ENCODE measurements at regions not wholly inside any gene's neighbourhood (a gene's known extent, or its start where the extent isn't known, plus 50 kb on each side); places are given as distances from the start of the nearest gene placed in this dataset.

DNA sequence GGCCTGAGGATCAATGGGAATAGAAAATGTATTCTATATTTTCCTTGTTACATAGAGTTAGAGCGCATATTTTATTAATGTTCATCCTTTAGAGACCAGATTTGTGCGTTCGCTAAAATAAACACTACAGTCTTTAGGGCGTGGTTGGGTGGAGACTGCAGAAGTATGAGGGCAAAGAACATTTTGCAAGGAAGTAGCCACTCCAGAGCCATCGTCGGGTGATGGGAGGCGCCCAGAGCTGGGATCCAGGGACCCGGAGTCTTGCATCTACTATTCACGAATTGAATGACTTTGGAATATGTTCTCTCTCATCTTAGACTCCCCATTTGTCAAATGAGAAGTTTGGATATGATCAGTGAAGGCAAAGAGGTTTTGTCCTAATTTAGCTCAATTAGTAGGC is 154.2 kb upstream of the IRX6 start:
- H3K27ac Mint-ChIP-seq: no peak overlapping the region
- H3K4me3 Mint-ChIP-seq: no peak overlapping the region
- no peaks in the 10 kb centered on the region for H3K36me3 Mint-ChIP-seq
- no peaks in the 10 kb centered on the region for H3K4me1 Mint-ChIP-seq
- no peak for DNase-seq
- peaks cover 0 to 2% (median 0%) of the 10 kb centered on the region in 3 donors for H3K27me3 Mint-ChIP-seq (ENCODE audit: low read depth in 3 of 3)
- H3K9me3 Mint-ChIP-seq: no peaks in the 10 kb centered on the region

DNA sequence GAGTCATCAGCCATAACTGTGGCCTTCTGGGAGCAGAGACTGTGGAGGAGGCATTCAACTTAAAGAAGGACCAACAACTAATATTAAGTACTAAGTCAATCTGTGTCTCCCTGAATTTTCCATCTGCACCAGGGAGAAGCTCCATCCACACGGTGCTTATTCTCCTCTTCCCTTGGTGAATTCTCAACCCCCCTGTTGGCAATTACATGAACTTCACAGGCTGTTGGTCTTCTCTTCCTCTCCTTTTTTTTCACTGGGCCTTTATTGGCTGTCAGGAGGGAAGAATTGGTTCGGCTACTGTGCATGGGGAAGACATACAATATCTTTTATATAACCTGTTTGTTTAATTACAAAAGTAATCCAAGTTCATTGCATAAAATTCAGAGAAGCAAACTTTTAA is 152.8 kb upstream of the IRX6 start:
- H3K27ac Mint-ChIP-seq: no peak overlapping the region
- DNase-seq: no peak
- H3K36me3 Mint-ChIP-seq: no peaks in the 10 kb centered on the region
- peaks cover 0 to 3% (median 0%) of the 10 kb centered on the region in 3 donors for H3K27me3 Mint-ChIP-seq (ENCODE audit: low read depth in 3 of 3)
- H3K9me3 Mint-ChIP-seq: no peaks in the 10 kb centered on the region
- no peak overlapping the region for H3K4me3 Mint-ChIP-seq
- no peaks in the 10 kb centered on the region for H3K4me1 Mint-ChIP-seq

DNA sequence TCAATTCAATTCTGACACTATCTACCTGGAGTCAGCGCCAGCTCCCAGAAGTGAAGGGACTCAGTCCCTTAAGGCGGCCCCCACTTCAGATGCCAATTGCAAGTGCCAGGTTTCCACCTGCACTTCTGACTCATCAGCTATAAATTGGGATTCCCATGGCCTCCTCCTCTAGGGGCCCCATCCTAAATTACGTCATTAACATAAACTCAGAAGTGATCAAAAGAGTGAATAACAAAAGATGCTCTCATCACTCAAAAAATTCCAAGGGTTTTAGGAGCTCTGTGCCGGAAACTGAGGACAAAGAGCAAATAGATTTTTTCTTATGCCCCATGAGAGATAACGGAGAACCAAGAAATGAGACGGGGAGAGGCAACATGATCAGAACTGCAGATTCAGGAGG is 148.6 kb upstream of the IRX6 start:
- Mint-ChIP-seq H3K27me3 (ENCODE audit: low read depth in 3 of 3) (peaks cover 0 to 2% (median 0%) of the 10 kb centered on the region in 3 donors), H3K4me3 (no peak overlapping the region), H3K27ac (no peak overlapping the region), H3K4me1 (no peaks in the 10 kb centered on the region), H3K9me3 (no peaks in the 10 kb centered on the region), H3K36me3 (no peaks in the 10 kb centered on the region)
- no peak for DNase-seq

DNA sequence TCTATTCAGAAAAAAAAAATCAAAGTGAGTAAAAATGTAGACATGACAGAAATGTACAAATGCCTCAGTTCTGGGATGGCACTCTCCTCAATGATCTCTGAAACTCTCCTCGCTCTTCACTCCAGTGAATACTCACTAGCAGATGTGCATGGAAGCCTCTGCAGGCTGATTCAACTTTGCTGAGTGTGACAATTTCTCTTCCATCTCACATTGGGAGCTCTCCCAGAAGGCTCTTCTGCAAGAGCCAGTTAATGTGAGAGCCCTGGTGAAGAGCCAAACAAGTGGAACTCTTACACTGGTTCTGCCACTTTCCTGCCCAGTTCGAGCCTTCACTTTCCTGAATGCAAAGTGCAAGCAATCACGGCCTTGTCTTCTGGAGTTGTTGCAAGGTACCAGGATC is 147.1 kb upstream of the IRX6 start:
- H3K4me1 Mint-ChIP-seq: no peaks in the 10 kb centered on the region
- no peak overlapping the region for H3K27ac Mint-ChIP-seq

DNA sequence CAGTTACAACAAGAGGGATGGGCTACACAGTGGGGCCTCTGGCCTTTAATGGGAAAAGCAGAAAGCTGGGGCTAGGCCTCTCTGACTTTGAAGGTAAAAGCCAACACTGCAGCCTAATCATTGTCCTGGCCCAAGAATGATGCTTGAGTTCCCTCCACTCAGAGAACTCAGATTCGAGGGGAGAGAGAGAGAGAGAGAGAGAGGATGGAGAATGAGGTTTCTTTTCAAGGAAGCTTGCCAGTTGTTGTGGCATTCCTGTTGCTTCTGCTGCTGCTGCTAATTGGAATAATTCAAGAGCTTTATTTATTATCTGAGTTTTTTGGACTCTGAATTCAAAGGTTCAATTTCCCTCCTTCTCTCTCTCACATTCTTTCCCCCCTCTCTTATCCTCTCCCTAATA is 144.6 kb upstream of the IRX6 start:
- Mint-ChIP-seq H3K9me3 (no peaks in the 10 kb centered on the region), H3K4me3 (no peak overlapping the region), H3K27ac (no peak overlapping the region), H3K27me3 (ENCODE audit: low read depth in 3 of 3) (peaks cover 0 to 2% (median 0%) of the 10 kb centered on the region in 3 donors), H3K4me1 (no peaks in the 10 kb centered on the region), H3K36me3 (no peaks in the 10 kb centered on the region)
- no peak for DNase-seq

More for the DNA sequence above, 147.1 kb upstream of the IRX6 start:
- no peaks in the 10 kb centered on the region for H3K36me3 Mint-ChIP-seq
- peaks cover 0 to 2% (median 0%) of the 10 kb centered on the region in 3 donors for H3K27me3 Mint-ChIP-seq (ENCODE audit: low read depth in 3 of 3)
- H3K4me3 Mint-ChIP-seq: no peak overlapping the region
- DNase-seq: no peak
- no peaks in the 10 kb centered on the region for H3K9me3 Mint-ChIP-seq

DNA sequence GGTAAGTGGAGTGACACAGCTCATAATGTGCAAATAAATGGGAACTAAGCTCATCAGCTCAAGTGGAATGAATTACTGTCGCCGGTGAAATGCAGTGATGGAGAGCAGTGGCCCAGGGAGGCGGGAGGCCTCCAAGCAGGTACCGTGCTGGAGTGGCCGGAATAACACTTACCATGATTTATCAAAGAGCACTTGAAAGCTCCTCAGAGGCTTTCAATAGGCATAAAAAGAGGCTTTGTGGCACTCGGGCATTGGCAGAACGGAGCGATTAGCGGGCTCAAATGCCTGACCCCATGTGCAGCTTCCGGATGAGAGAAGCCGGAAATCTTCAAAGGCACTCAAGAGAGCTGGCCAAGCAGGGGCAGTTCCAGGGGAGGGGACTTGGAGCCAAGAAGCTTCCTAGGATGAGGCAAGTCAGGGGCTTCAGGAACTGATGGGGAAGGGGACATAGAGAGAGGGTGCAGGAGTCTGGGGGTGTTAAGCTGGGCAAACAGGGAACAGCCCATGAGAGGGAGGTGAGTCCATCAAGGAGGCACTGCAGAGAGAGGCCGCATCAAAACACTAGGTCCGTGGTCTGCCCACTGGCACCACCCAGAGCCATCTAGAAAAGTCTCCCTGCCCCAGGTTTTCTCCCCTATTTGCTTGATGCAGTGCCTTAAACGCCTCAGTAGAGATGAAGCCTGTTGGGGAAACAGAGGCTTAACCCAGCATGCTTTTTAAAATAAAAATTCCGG is 144.0 kb upstream of the IRX6 start:
- H3K4me1 Mint-ChIP-seq: no peaks in the 10 kb centered on the region
- DNase-seq: no peak
- H3K9me3 Mint-ChIP-seq: no peaks in the 10 kb centered on the region
- H3K36me3 Mint-ChIP-seq: no peaks in the 10 kb centered on the region
- H3K27ac Mint-ChIP-seq: no peak overlapping the region
- peaks cover 0 to 2% (median 0%) of the 10 kb centered on the region in 3 donors for H3K27me3 Mint-ChIP-seq (ENCODE audit: low read depth in 3 of 3)
- no peak overlapping the region for H3K4me3 Mint-ChIP-seq

DNA sequence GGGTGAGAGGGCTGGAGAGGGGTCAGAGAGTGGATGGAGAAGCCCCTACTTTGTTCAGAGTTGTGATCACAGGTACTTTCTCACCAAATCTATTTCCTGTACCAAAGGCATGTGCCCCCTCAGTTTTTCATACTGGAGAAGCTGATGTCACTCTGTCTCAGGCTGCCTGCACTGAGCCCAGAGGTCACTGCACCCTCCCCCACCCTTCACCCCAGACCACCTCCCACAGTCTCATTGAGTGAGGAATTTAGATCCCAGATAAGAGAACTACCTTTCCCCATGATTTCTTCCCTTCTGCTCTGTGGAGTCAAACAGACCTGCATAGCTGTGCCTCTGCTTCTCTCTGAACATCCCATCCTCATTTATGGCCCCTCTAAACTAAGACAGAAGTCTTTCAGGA is 140.0 kb upstream of the IRX6 start:
- peaks cover 0 to 6% (median 0%) of the 10 kb centered on the region in 6 donors for H3K9me3 Mint-ChIP-seq
- no peak overlapping the region for H3K4me3 Mint-ChIP-seq
- H3K36me3 Mint-ChIP-seq: no peaks in the 10 kb centered on the region
- no peaks in the 10 kb centered on the region for H3K27me3 Mint-ChIP-seq (ENCODE audit: low read depth in 3 of 3)
- DNase-seq: no peak
- H3K27ac Mint-ChIP-seq: no peak overlapping the region
- H3K4me1 Mint-ChIP-seq: no peaks in the 10 kb centered on the region

DNA sequence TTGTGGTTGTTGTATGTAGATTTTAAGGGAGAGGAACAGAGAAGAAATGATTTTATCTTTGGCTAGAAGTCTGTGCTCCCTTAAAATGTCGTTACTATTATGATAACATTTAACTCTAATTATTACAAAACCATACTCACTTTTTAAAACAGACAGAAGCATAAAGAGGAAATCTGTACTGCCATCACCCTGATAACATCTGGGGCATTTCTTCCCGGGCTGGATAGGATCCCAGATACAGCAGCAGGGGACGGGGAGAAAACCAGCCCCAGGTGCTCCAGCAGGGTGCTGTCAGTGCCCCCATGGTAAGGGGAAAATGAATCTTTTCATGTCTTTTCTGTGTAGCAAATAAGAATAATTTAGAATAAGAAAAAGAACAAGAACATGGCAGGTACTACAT is 139.4 kb upstream of the IRX6 start:
- Mint-ChIP-seq H3K4me1 (no peaks in the 10 kb centered on the region), H3K27ac (no peak overlapping the region), H3K9me3 (peaks cover 0 to 6% (median 0%) of the 10 kb centered on the region in 6 donors), H3K4me3 (no peak overlapping the region), H3K36me3 (no peaks in the 10 kb centered on the region), H3K27me3 (ENCODE audit: low read depth in 3 of 3) (no peaks in the 10 kb centered on the region)
- no peak for DNase-seq

DNA sequence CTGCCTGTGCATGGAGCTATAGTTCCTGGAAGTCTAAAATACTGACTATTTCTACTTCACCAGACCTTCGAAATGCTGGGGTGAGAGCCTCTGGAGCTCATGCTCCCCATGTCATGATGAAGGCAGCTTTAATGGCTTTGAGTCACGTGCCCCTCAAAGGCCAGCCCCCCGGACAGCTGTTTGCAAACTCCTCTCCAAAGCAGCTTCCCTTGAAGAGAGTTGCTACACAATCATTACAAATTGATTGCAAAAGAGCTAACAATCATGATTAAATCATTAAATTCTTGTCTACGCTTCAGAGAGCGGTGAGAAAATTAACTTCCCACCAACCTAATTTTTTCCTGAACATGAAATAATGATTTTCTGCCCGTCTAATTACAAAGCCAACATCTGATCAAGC is 134.8 kb upstream of the IRX6 start:
- H3K27me3 Mint-ChIP-seq (ENCODE audit: low read depth in 3 of 3): peaks cover 0 to 3% (median 0%) of the 10 kb centered on the region in 3 donors
- peaks cover 0 to 9% (median 0%) of the 10 kb centered on the region in 6 donors for H3K9me3 Mint-ChIP-seq
- H3K4me3 Mint-ChIP-seq: no peak overlapping the region
- H3K4me1 Mint-ChIP-seq: no peaks in the 10 kb centered on the region
- DNase-seq: no peak
- no peaks in the 10 kb centered on the region for H3K36me3 Mint-ChIP-seq
- no peak overlapping the region for H3K27ac Mint-ChIP-seq

DNA sequence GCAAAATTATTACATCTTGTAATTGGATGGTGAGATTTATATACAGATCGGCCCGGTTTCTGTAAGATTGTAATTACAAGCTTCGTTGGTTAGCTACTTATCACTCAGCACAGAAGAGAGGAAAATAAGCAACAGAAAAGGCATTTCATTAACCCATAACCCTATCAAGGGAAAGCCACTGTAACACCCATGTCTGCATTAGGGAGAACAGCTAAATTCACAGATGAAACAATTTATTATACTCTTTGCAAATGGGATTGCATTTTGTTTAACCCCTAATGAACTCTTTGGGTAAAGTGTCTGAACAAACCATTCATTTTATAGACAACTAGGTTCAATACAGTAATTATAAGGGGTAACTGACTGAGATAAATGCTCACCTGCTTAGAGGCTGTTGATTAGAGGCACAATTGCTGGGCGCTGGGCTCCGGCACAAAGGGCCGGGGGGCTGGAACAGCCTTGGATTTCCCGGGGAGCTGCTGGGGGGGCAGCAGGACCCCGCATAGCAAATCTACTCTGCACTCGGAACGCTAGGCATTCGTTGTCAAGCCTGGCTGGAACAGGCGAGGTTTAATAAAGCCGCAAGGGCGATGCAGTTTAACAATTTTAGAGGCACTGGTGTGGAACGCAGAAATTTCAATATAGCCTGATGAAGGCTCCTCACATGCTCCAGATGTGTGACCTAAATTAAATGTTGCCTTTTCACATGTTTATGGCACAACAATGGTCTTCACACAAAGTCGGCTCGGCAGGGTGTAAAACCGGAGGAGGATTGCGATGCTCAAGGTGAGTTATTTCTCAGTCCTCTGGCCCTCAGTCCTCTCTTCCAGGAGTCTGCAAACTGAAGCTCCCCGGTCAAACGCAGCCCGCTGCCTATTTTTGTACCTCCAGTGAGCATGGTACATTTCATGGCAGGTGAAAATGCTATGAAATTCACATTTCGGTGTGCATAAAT is 134.0 kb upstream of the IRX6 start:
- Mint-ChIP-seq H3K36me3 (no peaks in the 10 kb centered on the region), H3K9me3 (peaks cover 0 to 9% (median 0%) of the 10 kb centered on the region in 6 donors), H3K27me3 (ENCODE audit: low read depth in 3 of 3) (peaks cover 0 to 3% (median 0%) of the 10 kb centered on the region in 3 donors), H3K4me1 (no peaks in the 10 kb centered on the region), H3K27ac (no peak overlapping the region), H3K4me3 (no peak overlapping the region)
- no peak for DNase-seq

DNA sequence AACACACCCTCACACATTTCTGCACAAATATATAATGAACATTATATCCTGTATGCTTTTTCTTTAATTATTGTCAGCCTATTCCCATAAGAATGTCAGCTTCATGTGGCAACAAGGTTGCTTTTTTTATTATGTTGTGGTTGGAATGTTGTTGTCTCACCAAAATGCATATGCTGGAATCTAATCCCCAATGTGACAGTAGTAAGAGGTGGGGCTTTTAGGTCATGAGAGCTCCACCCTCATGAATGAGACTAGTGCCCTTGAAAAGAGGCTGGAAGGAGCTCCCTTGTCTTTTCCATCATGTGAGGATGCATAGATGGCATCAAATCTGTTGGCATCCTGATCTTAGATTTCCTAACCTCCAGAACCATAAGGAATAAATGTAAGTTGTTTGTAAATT is 131.3 kb upstream of the IRX6 start:
- H3K9me3 Mint-ChIP-seq: peaks cover 0 to 3% (median under 1%) of the 10 kb centered on the region in 6 donors
- H3K4me3 Mint-ChIP-seq: no peak overlapping the region
- H3K27ac Mint-ChIP-seq: no peak overlapping the region
- no peaks in the 10 kb centered on the region for H3K36me3 Mint-ChIP-seq
- H3K27me3 Mint-ChIP-seq (ENCODE audit: low read depth in 3 of 3): peaks cover 0 to 5% (median 4%) of the 10 kb centered on the region in 3 donors
- H3K4me1 Mint-ChIP-seq: no peaks in the 10 kb centered on the region
- DNase-seq: no peak

DNA sequence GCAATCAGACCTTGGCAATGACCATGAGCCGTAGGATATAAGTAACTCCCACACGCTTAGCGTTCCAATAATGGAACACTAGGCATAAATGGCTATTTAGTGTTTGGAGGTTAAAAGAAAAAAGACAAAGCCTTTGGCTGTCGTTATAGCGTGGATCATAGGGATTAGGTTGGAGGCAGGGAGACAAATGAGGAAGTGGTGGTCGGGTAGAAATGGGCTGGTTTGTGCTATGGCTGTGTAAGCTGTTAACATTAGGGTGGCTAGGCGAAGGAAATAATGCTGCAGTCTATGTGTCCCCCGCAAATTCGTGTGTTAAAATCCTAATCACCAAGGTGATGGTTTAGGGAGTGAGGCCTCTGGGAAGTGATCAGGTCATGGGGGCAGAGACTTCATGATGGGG is 120.4 kb upstream of the IRX6 start:
- Mint-ChIP-seq H3K27ac (no peak overlapping the region), H3K36me3 (no peaks in the 10 kb centered on the region), H3K27me3 (ENCODE audit: low read depth in 3 of 3) (peaks cover 0 to 14% (median 5%) of the 10 kb centered on the region in 3 donors), H3K4me1 (no peaks in the 10 kb centered on the region), H3K4me3 (no peak overlapping the region), H3K9me3 (peaks cover 0 to 1% (median 0%) of the 10 kb centered on the region in 6 donors)
- DNase-seq: no peak

DNA sequence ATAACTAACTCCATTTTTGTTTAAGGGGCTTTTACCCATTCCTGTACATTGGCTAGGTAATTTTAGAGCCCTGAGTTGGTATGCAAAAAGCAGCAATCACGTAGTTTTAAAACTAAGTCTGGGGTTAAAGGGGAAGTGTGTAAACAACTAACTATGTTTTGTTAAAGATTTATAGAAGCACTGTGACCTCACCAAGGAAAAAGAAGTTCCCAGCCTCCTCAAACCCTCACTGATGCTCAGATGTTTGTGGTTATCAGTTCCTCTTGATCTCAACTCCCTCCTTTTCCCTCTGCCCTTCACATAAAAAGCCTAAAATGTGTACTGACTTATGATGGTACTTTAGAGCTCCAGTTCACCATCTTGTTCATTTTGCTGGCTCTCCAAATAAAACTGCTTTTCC is 119.9 kb upstream of the IRX6 start:
- Mint-ChIP-seq H3K27ac (no peak overlapping the region), H3K36me3 (no peaks in the 10 kb centered on the region), H3K27me3 (ENCODE audit: low read depth in 3 of 3) (peaks cover 0 to 12% (median 5%) of the 10 kb centered on the region in 3 donors), H3K9me3 (no peaks in the 10 kb centered on the region), H3K4me3 (no peak overlapping the region), H3K4me1 (no peaks in the 10 kb centered on the region)
- no peak for DNase-seq

DNA sequence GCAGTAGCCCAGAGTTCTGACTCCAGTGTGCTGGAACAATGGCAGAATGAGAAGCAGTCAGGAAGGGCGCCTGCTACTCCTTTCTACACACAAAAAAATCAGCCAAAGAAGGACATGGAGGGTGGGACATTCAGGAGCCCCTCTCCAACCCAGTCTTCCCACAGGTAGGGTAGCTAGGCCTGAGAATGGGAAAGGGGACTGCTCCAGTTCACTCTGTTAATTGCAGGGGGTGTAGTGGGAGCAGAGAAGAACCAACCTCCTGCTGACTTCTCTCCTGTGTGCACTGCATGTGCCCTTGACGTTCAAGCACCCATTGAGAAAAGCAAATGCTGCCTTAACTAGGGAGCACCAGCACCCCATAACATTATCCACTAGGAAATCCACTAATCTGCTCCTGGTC is 119.1 kb upstream of the IRX6 start:
- Mint-ChIP-seq H3K9me3 (no peaks in the 10 kb centered on the region), H3K27me3 (ENCODE audit: low read depth in 3 of 3) (peaks cover 0 to 12% (median 5%) of the 10 kb centered on the region in 3 donors), H3K27ac (no peak overlapping the region), H3K4me1 (no peaks in the 10 kb centered on the region), H3K36me3 (no peaks in the 10 kb centered on the region), H3K4me3 (no peak overlapping the region)
- DNase-seq: no peak

Measured in immature natural killer cell (primary cell).